Retinal pigment epithelial cell (primary cell): ENCODE measurements at regions not wholly inside any gene's neighbourhood (a gene's known extent, or its start where the extent isn't known, plus 50 kb on each side); places are given as distances from the start of the nearest gene placed in this dataset.
"Not testable (repeated sequence)": the region's sequence is repeated elsewhere in the genome, so short reads cannot be mapped to it uniquely, and the experiment has no call there.

Source experiments
- DNase-seq: peaks from one replicate; pipeline ENCODE4 v3.0.0-alpha.2; 2010; ENCODE audit warnings: low read depth
- H3K4me3 ChIP-seq: 2 replicates; pipeline ENCODE4 v1.5.1; 2011; ENCODE audit warnings: mild to moderate bottlenecking, low read length, control low read depth, moderate library complexity
- TF ChIP-seq, protein P1 (sequence below): conservative IDR thresholded peaks from 2 replicates; pipeline ENCODE4 v1.5.1; 2011; ENCODE audit warnings: low read depth, low read length, control low read depth, inconsistent platforms

DNA sequence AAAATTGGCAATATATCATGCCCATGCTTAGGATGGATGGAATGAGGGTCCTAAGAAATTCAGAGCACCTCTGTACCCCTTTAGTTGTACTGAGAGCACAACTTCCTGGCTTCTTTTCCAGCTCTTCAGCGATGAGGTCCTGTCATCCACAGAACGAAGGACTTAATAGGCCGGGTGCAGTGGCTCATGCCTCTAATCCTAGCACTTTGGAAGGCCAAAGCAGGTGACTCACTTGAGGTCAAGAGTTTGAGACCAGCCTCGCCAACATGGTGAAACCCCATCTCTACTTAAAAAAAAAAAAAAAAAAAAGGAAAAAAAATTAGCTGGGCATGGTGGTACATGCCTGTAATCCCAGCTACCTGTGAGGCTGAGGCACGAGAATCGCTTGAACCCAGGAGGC is 125.3 kb upstream of the BMAL1 start:
- DNase-seq: no peak
- no peak overlapping the region for H3K4me3 ChIP-seq
- TF ChIP-seq, protein P1, sequence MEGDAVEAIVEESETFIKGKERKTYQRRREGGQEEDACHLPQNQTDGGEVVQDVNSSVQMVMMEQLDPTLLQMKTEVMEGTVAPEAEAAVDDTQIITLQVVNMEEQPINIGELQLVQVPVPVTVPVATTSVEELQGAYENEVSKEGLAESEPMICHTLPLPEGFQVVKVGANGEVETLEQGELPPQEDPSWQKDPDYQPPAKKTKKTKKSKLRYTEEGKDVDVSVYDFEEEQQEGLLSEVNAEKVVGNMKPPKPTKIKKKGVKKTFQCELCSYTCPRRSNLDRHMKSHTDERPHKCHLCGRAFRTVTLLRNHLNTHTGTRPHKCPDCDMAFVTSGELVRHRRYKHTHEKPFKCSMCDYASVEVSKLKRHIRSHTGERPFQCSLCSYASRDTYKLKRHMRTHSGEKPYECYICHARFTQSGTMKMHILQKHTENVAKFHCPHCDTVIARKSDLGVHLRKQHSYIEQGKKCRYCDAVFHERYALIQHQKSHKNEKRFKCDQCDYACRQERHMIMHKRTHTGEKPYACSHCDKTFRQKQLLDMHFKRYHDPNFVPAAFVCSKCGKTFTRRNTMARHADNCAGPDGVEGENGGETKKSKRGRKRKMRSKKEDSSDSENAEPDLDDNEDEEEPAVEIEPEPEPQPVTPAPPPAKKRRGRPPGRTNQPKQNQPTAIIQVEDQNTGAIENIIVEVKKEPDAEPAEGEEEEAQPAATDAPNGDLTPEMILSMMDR: no peak

DNA sequence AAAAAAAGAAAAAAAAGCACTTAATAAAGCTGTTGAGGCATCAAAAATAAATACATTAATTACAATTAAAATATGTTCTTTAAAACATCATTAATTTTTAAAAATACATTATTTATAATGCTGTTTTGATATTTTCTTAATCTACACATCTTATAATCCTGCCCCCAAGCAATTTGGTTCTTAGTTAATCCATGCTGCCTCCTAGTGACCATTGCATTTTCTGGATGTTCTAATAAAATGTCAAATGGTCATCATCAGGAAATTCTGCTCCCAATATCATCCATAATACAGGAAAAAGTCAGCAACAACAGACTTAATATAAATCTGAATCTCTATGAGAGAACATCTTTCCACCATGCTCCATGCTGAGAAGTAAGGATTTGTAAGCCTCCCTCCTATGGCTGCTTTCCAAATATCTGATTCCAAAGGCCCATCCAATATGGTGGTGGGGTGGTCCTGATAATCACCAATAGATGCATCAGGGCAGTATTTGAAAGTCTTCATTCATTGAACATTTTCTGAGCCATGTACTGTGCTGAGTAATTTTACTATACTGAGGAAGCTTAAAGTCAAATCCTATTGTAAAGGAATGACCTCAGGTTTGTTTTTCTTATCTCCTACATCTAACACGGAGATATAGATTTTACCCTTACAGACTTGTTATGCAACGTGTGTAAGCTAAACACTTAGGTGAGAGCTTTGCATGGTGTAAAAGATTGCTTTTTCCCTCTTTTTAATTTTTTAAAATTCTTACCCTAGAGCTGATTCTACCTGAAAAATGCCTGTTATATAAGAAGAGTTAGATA is 124.7 kb upstream of the BMAL1 start:
- TF ChIP-seq, protein P1: peak; percentile 54
- no peak for DNase-seq
- no peak overlapping the region for H3K4me3 ChIP-seq

DNA sequence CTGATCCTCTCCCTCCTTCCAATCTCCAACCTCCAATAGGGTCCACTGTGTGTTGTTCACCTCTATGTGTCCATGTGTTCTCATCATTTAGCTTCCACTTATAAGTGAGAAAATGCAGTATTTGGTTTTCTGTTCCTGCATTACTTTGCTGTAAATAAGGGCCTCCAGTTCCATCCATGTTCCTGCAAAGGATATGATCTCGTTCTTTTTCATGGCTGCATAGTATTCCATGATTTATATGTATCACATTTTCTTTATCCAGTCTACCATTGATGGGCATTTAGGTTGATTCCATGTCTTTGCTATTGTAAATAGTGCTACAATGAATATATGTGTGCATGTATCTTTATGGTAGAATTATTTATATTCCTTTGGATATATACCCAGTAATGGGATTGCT is 123.2 kb upstream of the BMAL1 start:
- DNase-seq, H3K4me3 ChIP-seq: not testable (repeated sequence)

DNA sequence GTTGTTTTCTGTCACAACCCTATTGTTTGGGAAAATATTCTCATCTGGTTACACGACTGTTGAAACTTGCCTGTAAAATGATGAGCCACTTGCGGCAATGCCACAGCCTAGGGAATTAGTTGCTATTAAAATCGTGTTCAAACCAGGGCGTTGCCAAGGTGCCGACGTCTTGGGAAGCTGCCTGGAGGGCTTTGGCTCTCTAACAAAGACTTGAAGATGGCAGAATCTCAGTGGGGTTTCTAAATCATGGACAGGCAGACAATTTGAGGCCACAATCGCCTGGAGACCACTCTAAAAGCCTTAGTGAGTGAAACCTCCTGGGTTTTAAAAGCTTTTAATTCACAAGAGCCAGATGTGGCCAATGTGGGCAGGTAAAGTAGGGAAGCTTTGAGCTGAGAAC is 117.2 kb upstream of the BMAL1 start:
- no peak for DNase-seq
- H3K4me3 ChIP-seq: no peak overlapping the region

DNA sequence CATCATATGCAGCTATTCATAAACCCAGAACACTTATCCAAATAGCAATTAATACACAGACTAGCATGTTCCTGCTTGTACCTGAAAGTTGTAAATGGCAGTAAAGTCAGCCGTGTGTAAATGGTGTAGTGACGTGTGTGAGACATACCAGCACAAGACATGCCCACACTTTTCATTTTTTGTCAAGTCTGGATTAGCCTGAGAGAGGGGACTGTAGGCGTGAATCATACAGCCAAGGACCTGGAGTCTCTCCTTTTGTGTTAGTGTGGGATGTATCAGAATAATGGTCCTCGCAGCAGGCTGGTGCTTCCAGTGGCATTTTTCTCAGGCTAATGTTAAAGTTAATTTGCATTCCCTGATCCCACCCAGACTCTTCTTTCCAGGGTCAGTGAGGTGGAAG is 116.8 kb upstream of the BMAL1 start:
- no peak for DNase-seq
- H3K4me3 ChIP-seq: no peak overlapping the region
- TF ChIP-seq, protein P1: no peak

More for the DNA sequence above, 117.2 kb upstream of the BMAL1 start:
- TF ChIP-seq, protein P1: no peak

DNA sequence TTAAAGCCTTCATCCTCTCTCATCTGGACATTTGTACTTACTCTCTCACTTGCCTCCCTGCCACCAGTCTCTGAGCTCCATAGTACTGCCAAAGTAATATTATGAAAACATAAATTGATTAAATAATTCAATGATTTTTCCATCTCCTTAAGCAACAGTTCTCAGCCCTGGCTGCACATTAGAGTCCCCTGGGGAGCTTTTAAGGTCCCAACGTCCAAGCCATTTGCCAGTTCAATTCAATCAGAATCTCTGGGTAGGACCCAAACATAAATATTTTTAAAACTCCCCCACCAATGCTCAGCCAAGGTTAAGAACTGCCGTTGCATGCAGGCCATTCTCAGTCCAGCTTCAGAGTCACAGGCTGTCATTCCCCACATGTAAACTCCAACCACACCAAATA is 114.4 kb upstream of the BMAL1 start:
- no peak overlapping the region for H3K4me3 ChIP-seq
- no peak for DNase-seq
- TF ChIP-seq, protein P1: no peak

DNA sequence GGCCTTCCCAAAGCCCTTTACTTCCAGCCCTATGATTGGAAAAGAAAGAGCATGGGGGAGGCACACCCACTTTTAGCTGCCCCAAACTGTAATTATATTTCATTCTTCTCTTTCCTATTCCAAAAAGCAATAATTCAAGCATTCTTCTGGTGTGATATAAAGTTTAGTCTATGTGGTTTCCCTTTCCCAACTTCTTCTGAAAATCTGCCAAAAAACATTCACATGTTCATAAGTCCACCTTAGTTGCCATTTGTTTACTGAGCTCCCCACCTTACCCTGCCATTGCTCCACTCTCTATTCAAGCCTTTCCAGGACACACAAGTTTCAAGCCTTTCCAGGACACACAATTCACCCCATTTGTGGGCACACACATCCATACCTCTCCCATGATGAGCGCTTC is 111.6 kb upstream of the BMAL1 start:
- no peak overlapping the region for H3K4me3 ChIP-seq
- no peak for DNase-seq
- TF ChIP-seq, protein P1: no peak
